Adrenal gland (tissue), 5 donors: ENCODE measurements at regions not wholly inside any gene's neighbourhood (a gene's known extent, or its start where the extent isn't known, plus 50 kb on each side); places are given as distances from the start of the nearest gene placed in this dataset.

Source experiments
- CTCF ChIP-seq, 6 experiments: fragments of 450-650 bp in 4 of 6; fragments of 200-600 bp in 2 of 6; sonication (generic) in 1 of 6; IDR thresholded peaks; 1 replicate in 5 of 6; 2 replicates in 1 of 6; pipeline versions ENCODE4 v1.5.1 to v1.8.0; 2016 to 2021; ENCODE audit warnings: antibody characterized with exemption in 6 of 6, mild to moderate bottlenecking in 2 of 6, moderate library complexity in 1 of 6
- POLR2A ChIP-seq, 2 donors: fragments of 450-650 bp; IDR thresholded peaks; one replicate each; pipeline ENCODE4 v1.6.1; 2017; ENCODE audit warnings: antibody characterized with exemption in 2 of 2, mild to moderate bottlenecking in 2 of 2, moderate library complexity in 1 of 2
- donor health status: DM: no; HTN: no; CAD: no.

DNA sequence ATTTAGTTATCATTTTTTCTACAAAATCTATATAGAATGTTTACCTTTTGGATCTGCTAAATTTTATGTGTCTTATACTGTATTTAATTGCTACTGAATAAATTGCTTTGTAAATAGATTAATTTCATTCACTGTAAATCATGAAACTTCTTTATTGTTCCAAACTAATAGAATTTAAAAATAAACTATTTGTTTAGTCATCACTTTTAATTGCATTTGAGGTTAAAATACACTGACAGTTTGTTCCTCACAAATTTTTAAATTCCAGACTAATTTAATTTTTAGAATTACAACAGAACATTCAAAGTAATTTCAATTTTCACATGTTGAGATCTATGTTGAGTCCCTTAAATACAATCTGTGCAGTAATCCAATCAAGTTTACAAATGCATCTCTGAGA lies 1633.2 kb upstream of the NUDT12 start:
- TF ChIP-seq CTCF (IDR thresholded peaks at IDR 0.05) (no peak), POLR2A (IDR thresholded peaks at IDR 0.05) (no peak)
